ENCODE measurements at regions not wholly inside any gene's neighbourhood (a gene's known extent, or its start where the extent isn't known, plus 50 kb on each side); places are given as distances from the start of the nearest gene placed in this dataset.

DNA sequence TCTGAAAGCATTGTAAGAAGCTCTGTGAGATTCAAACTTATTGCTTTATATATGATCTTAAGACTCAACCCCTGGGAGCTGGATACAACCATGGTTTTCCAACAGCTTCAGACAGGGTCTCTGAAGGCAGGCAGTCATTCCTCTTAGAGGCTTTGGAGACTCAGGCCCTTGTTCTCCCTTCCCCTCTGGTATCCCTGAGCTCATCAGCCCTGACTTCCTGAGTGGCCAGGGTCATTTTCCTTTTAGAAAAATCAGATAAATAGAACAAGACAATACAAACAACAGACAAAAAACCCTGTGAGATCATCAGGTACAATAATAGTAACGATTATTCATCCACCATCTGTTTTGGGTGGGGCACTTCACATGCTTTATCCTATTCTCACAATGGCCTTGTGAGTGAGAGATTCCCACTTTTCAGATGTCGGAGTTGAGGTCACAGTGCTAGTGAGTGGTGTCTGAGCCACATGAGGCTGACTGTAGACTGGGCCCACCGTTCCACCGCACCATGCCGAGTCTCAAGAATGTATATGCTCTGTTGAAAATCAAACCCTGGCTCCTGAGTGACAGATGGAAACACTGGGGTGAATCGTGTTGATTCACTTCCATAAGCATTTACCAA lies 144.2 kb downstream of the CXCL12 start:
- ATAC-seq (ENCODE audit: low read depth) (no peak; the same call in 2 of the 3 replicates), DNase-seq (ENCODE audit: low spot score) (no peak)
- Histone ChIP-seq H3K27ac (ENCODE audit: poor library complexity, severe bottlenecking) (no peak overlapping the region), H3K9me3 (ENCODE audit: severe bottlenecking) (no peaks in the 10 kb centered on the region), H3K36me3 (ENCODE audit: low read depth) (no peaks in the 10 kb centered on the region), H3K4me3 (ENCODE audit: severe bottlenecking) (no peak overlapping the region), H3K4me1 (ENCODE audit: insufficient read depth, poor library complexity, severe bottlenecking) (no peaks in the 10 kb centered on the region), H3K27me3 (ENCODE audit: insufficient read depth, poor library complexity, severe bottlenecking) (no peaks in the 10 kb centered on the region)
- TF ChIP-seq, protein P1, sequence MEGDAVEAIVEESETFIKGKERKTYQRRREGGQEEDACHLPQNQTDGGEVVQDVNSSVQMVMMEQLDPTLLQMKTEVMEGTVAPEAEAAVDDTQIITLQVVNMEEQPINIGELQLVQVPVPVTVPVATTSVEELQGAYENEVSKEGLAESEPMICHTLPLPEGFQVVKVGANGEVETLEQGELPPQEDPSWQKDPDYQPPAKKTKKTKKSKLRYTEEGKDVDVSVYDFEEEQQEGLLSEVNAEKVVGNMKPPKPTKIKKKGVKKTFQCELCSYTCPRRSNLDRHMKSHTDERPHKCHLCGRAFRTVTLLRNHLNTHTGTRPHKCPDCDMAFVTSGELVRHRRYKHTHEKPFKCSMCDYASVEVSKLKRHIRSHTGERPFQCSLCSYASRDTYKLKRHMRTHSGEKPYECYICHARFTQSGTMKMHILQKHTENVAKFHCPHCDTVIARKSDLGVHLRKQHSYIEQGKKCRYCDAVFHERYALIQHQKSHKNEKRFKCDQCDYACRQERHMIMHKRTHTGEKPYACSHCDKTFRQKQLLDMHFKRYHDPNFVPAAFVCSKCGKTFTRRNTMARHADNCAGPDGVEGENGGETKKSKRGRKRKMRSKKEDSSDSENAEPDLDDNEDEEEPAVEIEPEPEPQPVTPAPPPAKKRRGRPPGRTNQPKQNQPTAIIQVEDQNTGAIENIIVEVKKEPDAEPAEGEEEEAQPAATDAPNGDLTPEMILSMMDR (IDR thresholded peaks at IDR 0.05; ENCODE audit: poor library complexity, severe bottlenecking) = no peak

DNA sequence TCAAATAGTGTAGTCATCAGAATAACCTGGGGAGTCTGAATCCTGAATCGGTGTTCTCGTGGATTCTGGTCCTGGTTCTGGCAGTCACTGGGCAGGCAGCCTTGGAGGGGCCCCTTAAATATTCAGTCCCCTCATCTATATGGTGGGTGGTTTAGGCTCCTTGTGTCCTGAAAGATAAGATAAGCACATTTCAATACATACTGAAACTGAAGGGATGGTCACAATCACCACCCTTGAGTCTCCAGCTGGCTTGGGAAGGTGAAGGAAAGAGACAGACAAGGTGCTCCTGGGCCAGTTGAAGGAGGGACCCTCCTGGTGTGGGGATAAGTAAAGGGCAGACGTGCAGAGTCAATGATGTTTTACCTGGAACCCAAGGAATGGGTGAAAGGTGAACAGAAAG lies 146.7 kb downstream of the CXCL12 start:
- H3K4me1 ChIP-seq (ENCODE audit: insufficient read depth, poor library complexity, severe bottlenecking) = no peaks in the 10 kb centered on the region
- DNase-seq (ENCODE audit: low spot score) = no peak
- no peaks in the 10 kb centered on the region for H3K36me3 ChIP-seq (ENCODE audit: low read depth)
- no peak overlapping the region for H3K4me3 ChIP-seq (ENCODE audit: severe bottlenecking)
- no peak overlapping the region for H3K27ac ChIP-seq (ENCODE audit: poor library complexity, severe bottlenecking)
- TF ChIP-seq, protein P1 (IDR thresholded peaks at IDR 0.05; ENCODE audit: poor library complexity, severe bottlenecking) = no peak
- no peak for ATAC-seq (ENCODE audit: low read depth)
- no peaks in the 10 kb centered on the region for H3K27me3 ChIP-seq (ENCODE audit: insufficient read depth, poor library complexity, severe bottlenecking)
- no peaks in the 10 kb centered on the region for H3K9me3 ChIP-seq (ENCODE audit: severe bottlenecking)

DNA sequence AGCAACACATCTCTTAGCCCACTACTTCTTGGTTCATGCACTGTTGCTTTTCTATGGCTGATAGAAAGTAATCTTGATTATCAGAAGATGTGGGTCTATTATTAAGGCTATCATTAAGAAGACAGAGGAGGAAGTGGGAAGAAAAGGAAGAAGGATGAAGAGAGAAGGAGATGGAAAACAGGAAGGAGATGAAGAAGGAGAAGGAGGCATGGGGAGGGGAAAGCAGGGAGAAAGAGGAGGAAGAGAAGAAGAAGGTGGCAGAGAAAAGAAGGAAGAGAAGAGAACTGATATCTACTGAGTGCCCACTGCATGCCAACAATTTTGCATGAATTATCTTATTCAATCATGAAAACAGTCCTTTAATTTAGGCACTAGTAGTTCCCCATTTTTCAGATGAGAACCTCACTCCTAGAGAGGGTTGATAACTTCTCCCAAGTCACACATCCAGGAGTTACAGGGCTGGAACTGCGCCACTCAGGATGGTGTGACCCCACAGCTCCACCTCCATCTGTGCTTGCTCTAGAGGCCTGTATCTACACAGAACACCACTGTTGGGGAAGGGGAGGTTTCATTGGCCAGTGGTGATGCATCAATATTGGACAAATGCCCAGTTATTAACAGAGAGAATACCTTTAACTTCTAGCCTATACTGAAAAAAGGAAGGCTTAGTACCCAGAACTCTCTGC lies 147.4 kb downstream of the CXCL12 start:
- Histone ChIP-seq H3K9me3 (ENCODE audit: severe bottlenecking) (no peaks in the 10 kb centered on the region), H3K27me3 (ENCODE audit: insufficient read depth, poor library complexity, severe bottlenecking) (no peaks in the 10 kb centered on the region), H3K4me1 (ENCODE audit: insufficient read depth, poor library complexity, severe bottlenecking) (no peaks in the 10 kb centered on the region), H3K27ac (ENCODE audit: poor library complexity, severe bottlenecking) (no peak overlapping the region), H3K4me3 (ENCODE audit: severe bottlenecking) (no peak overlapping the region), H3K36me3 (ENCODE audit: low read depth) (no peaks in the 10 kb centered on the region)
- no peak for ATAC-seq (ENCODE audit: low read depth)
- DNase-seq (ENCODE audit: low spot score) = no peak
- TF ChIP-seq, protein P1 (IDR thresholded peaks at IDR 0.05; ENCODE audit: poor library complexity, severe bottlenecking) = no peak

DNA sequence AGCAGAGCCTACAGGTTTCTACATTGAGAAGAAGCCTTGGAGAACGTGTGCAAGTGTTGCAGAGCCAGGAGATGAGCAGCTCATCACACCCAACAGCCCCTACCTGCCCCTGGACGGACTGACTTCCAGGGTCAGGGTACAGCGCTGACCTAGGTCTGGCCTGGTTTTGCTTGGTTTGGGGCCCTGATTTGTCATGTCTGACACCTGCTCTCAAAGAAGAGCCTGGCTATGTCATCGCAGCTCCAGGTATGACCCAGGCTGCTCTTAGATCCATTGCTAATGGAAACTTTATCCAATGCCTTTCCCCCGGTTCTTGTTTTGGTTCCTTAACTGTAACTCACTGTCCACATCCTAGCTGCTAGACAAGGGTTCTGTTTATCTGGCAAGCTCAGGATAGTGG lies 149.5 kb downstream of the CXCL12 start:
- ATAC-seq (ENCODE audit: low read depth) (no peak), DNase-seq (ENCODE audit: low spot score) (no peak)
- peaks cover 1% of the 10 kb centered on the region for H3K9me3 ChIP-seq (ENCODE audit: severe bottlenecking)
- no peaks in the 10 kb centered on the region for H3K4me1 ChIP-seq (ENCODE audit: insufficient read depth, poor library complexity, severe bottlenecking)
- TF ChIP-seq, protein P1 (IDR thresholded peaks at IDR 0.05; ENCODE audit: poor library complexity, severe bottlenecking) = no peak
- H3K36me3 ChIP-seq (ENCODE audit: low read depth) = no peaks in the 10 kb centered on the region
- no peaks in the 10 kb centered on the region for H3K27me3 ChIP-seq (ENCODE audit: insufficient read depth, poor library complexity, severe bottlenecking)
- H3K4me3 ChIP-seq (ENCODE audit: severe bottlenecking) = no peak overlapping the region
- no peak overlapping the region for H3K27ac ChIP-seq (ENCODE audit: poor library complexity, severe bottlenecking)

DNA sequence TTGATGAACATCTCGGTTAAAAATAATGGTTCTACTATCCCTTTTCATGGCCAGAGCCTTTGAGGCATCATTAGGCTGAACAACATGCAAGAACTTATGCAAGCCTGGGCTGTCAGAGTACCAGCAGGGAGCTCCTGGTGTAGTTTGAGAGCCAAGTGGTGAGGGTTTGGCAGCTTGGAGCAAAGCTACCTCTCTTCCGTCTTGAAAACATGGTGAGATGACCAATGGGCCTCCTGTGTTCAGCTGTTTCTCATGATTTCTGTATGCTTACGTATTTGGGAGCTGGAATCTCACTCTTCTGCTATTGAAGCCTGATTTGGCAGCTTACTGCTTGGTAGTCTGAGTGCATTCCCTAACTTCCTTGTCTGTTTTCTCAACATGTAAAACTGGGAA lies 150.4 kb downstream of the CXCL12 start:
- ATAC-seq (ENCODE audit: low read depth) (no peak), DNase-seq (ENCODE audit: low spot score) (no peak)
- TF ChIP-seq, protein P1 (IDR thresholded peaks at IDR 0.05; ENCODE audit: poor library complexity, severe bottlenecking) = no peak

More for the DNA sequence above, 150.4 kb downstream of the CXCL12 start:
- no peaks in the 10 kb centered on the region for H3K36me3 ChIP-seq (ENCODE audit: low read depth)
- no peaks in the 10 kb centered on the region for H3K4me1 ChIP-seq (ENCODE audit: insufficient read depth, poor library complexity, severe bottlenecking)
- no peaks in the 10 kb centered on the region for H3K27me3 ChIP-seq (ENCODE audit: insufficient read depth, poor library complexity, severe bottlenecking)
- H3K4me3 ChIP-seq (ENCODE audit: severe bottlenecking) = no peak overlapping the region
- no peak overlapping the region for H3K27ac ChIP-seq (ENCODE audit: poor library complexity, severe bottlenecking)
- H3K9me3 ChIP-seq (ENCODE audit: severe bottlenecking) = peaks cover 2% of the 10 kb centered on the region

Data from RWPE2 (cell line).